ENCODE measurements at regions not wholly inside any gene's neighbourhood (a gene's known extent, or its start where the extent isn't known, plus 50 kb on each side); places are given as distances from the start of the nearest gene placed in this dataset.

GRCh38 chr20:50277460-50278376, 87.1 kb downstream of the CEBPB start:
- in situ Hi-C loops (cut with HindIII; ENCODE audit: low sequenced_read_pairs): no loop called here
- no peak overlapping the region for H3K4me3 ChIP-seq (ENCODE audit: low read depth, low read length)

GRCh38 chr20:50278377-50278683, 87.7 kb downstream of the CEBPB start:
- in situ Hi-C loops (cut with HindIII; ENCODE audit: low sequenced_read_pairs): no loop called here
- DNase-seq (ENCODE audit: low read depth, low spot score): no peak
- no peak for TF ChIP-seq CTCF (IDR thresholded peaks at IDR 0.05; ENCODE audit: low read depth, low read length)

More at GRCh38 chr20:50277460-50278376, 87.1 kb downstream of the CEBPB start:
- DNase-seq (ENCODE audit: low read depth, low spot score): no peak
- no peak for TF ChIP-seq CTCF (IDR thresholded peaks at IDR 0.05; ENCODE audit: low read depth, low read length)

GRCh38 chr20:50278684-50279531, 88.3 kb downstream of the CEBPB start:
- no peak overlapping the region for H3K4me3 ChIP-seq (ENCODE audit: low read depth, low read length)
- no peak for TF ChIP-seq CTCF (IDR thresholded peaks at IDR 0.05; ENCODE audit: low read depth, low read length)
- in situ Hi-C loops (cut with HindIII; ENCODE audit: low sequenced_read_pairs): no loop called here
- DNase-seq (ENCODE audit: low read depth, low spot score): no peak

More at GRCh38 chr20:50278377-50278683, 87.7 kb downstream of the CEBPB start:
- H3K4me3 ChIP-seq (ENCODE audit: low read depth, low read length): no peak overlapping the region

- no peak for TF ChIP-seq CTCF (IDR thresholded peaks at IDR 0.05; ENCODE audit: low read depth, low read length)
- no peak for DNase-seq (ENCODE audit: low read depth, low spot score)
- in situ Hi-C loops (cut with HindIII; ENCODE audit: low sequenced_read_pairs): no loop called here
- H3K4me3 ChIP-seq (ENCODE audit: low read depth, low read length): no peak overlapping the region
These were observed 89.6 kb downstream of the CEBPB start for GRCh38 chr20:50279988-50280850.

- no peak for DNase-seq (ENCODE audit: low read depth, low spot score)
- in situ Hi-C loops (cut with HindIII; ENCODE audit: low sequenced_read_pairs): no loop called here
- no peak overlapping the region for H3K4me3 ChIP-seq (ENCODE audit: low read depth, low read length)
- TF ChIP-seq CTCF (IDR thresholded peaks at IDR 0.05; ENCODE audit: low read depth, low read length): no peak
These were observed 90.4 kb downstream of the CEBPB start for GRCh38 chr20:50280851-50281655.

All from astrocyte of the spinal cord (primary cell).